ENCODE measurements at regions not wholly inside any gene's neighbourhood (a gene's known extent, or its start where the extent isn't known, plus 50 kb on each side); places are given as distances from the start of the nearest gene placed in this dataset.

DNA sequence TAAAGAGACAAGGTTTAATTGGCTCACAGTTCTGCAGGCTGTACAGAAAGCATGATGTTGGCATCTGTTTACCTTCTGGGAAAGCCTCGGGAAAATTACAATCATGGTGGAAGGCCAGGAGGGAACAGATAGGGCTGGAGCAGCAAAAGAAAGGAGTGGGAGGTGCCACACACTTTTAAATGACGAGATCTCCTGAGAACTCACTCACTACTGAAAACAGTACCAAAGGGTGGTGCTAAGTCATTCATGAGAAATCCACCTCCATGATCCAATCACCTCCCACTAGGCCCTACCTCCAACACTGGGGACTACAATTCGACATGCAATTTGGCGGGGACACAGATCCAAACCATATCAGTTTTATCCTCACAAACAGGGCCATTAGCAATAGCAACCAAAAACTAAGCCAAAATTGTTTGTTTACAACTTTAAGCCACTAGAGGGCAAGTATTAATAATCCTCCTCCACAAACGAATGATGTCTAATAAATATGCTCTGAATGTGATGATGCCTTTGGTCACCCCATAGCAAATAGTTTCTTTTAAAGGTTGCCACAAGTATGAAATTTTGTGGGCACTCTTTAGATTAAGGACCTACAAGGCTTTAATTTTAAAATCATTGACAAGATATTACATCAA, 129.2 kb upstream of the NRBF2 start:
- no peak for TF ChIP-seq POLR2AphosphoS5 (IDR thresholded peaks at IDR 0.05; ENCODE audit: borderline replicate concordance, low read depth, low read length)
- no peak for TF ChIP-seq EZH2 (IDR thresholded peaks at IDR 0.05)

Data from SK-N-MC (cell line).